Activated CD4-positive, alpha-beta T cell treated with anti-CD3 and anti-CD28 coated beads, Interleukin-2, amount 50 U/mL, for 4 hours (primary cell): ENCODE measurements at regions not wholly inside any gene's neighbourhood (a gene's known extent, or its start where the extent isn't known, plus 50 kb on each side); places are given as distances from the start of the nearest gene placed in this dataset.

Experiments used
- DNase-seq, 2 experiments: peaks; one replicate each; pipeline ENCODE4 v3.0.0-alpha.2; 2020

GRCh38 chr4:22336822-22337221 is 179.0 kb downstream of the ADGRA3 start:
- no peak for DNase-seq

GRCh38 chr4:22334155-22334554 is 181.7 kb downstream of the ADGRA3 start:
- no peak for DNase-seq

- no peak for DNase-seq
These were observed 191.4 kb downstream of the ADGRA3 start for GRCh38 chr4:22324422-22324821.

GRCh38 chr4:22323691-22324090 is 192.2 kb downstream of the ADGRA3 start:
- no peak for DNase-seq

GRCh38 chr4:22322996-22323395 is 192.9 kb downstream of the ADGRA3 start:
- DNase-seq: no peak

GRCh38 chr4:22315628-22316027 is 200.2 kb downstream of the ADGRA3 start:
- no peak for DNase-seq

GRCh38 chr4:22313976-22314375 is 201.9 kb downstream of the ADGRA3 start:
- no peak for DNase-seq

- DNase-seq: no peak
These were observed 203.8 kb downstream of the ADGRA3 start for GRCh38 chr4:22312113-22312512.

- no peak for DNase-seq
These were observed 214.6 kb downstream of the ADGRA3 start for GRCh38 chr4:22301253-22301652.

GRCh38 chr4:22299678-22300077 is 216.2 kb downstream of the ADGRA3 start:
- no peak for DNase-seq

- no peak for DNase-seq
These were observed 228.2 kb downstream of the ADGRA3 start for GRCh38 chr4:22287631-22288030.

- DNase-seq: no peak
These were observed 247.4 kb downstream of the ADGRA3 start for GRCh38 chr4:22268350-22269025.

- DNase-seq: no peak
These were observed 251.6 kb downstream of the ADGRA3 start for GRCh38 chr4:22264261-22264660.

GRCh38 chr4:22253431-22253830 is 262.4 kb downstream of the ADGRA3 start:
- DNase-seq: no peak

- DNase-seq: no peak
These were observed 269.0 kb downstream of the ADGRA3 start for GRCh38 chr4:22246847-22247246.

GRCh38 chr4:22245294-22245693 is 270.6 kb downstream of the ADGRA3 start:
- DNase-seq: no peak

- DNase-seq: no peak
These were observed 274.5 kb downstream of the ADGRA3 start for GRCh38 chr4:22241415-22241814.

GRCh38 chr4:22240814-22241213 is 275.1 kb downstream of the ADGRA3 start:
- DNase-seq: no peak

GRCh38 chr4:22238742-22239141 is 277.1 kb downstream of the ADGRA3 start:
- no peak for DNase-seq

- no peak for DNase-seq
These were observed 277.9 kb downstream of the ADGRA3 start for GRCh38 chr4:22237846-22238494.

GRCh38 chr4:22237155-22237751 is 278.6 kb downstream of the ADGRA3 start:
- peak; percentile 18 to 28 for DNase-seq

- DNase-seq: no peak
These were observed 280.2 kb downstream of the ADGRA3 start for GRCh38 chr4:22235698-22236097.

- no peak for DNase-seq
These were observed 282.6 kb downstream of the ADGRA3 start for GRCh38 chr4:22233230-22233629.

GRCh38 chr4:22220965-22221364 is 272.4 kb upstream of the KCNIP4 start:
- no peak for DNase-seq
